HepG2 (cell line): ENCODE measurements at regions not wholly inside any gene's neighbourhood (a gene's known extent, or its start where the extent isn't known, plus 50 kb on each side); places are given as distances from the start of the nearest gene placed in this dataset.

Source experiments
- ATAC-seq: fragments of 200-7000 bp; cut with Tn5 transposase; 3 replicates; pipeline ENCODE4 v1.9.1; 2020; ENCODE audit warnings: mild to moderate bottlenecking, moderate library complexity
- BruUV-seq: library from RNA; stranded (reverse); fragments of 400-500 nt; replicated peaks from 2 replicates; lab custom pipeline; 2021; lab: Mats Ljungman, UMichigan
- CTCF ChIA-PET: fragments of 300-600 bp; formaldehyde crosslinking; extraction: SDS; loops from one replicate; lab custom pipeline; 2021; ENCODE audit warnings: low total read pairs, inconsistent platforms, low intra/inter-chr PET ratio; lab: Yijun Ruan, JAX
- POLR2A ChIA-PET: fragments of 350-600 bp; sonication (Branson Sonifier 250); formaldehyde crosslinking; loops from one replicate; lab custom pipeline; 2020; ENCODE audit warnings: antibody characterized with exemption, inconsistent platforms; lab: Yijun Ruan, JAX
- DNase-seq: peaks from one replicate; pipeline ENCODE4 v3.0.0-alpha.2; 2015; ENCODE audit warnings: low spot score
- FAIRE-seq: peaks from 3 replicates; lab custom pipeline; 2011; peaks lifted over from hg19 to GRCh38; lab: Jason Lieb, UNC
- H2AFZ ChIP-seq: one replicate; pipeline ENCODE4 v1.6.1; 2011; ENCODE audit warnings: low read length, inconsistent platforms
- H3K27ac ChIP-seq: fragments of 300-600 bp; 3 replicates; pipeline ENCODE4 v1.8.0; 2011; ENCODE audit warnings: mixed run types, mild to moderate bottlenecking, mixed read lengths, low read length, inconsistent platforms; ENCODE audit not compliant: insufficient read depth; ENCODE audit errors: extremely low read length
- H3K27me3 ChIP-seq, 2 experiments: fragments of 200-600 bp in 1 of 2; 2 replicates in 1 of 2; 3 replicates in 1 of 2; pipeline versions ENCODE4 v1.6.0 to v1.8.0; 2011; ENCODE audit warnings: low read length in 2 of 2, mild to moderate bottlenecking in 2 of 2, moderate library complexity in 2 of 2, inconsistent platforms in 1 of 2; ENCODE audit not compliant: insufficient read depth in 2 of 2, control insufficient read depth in 1 of 2
- H3K36me3 ChIP-seq, 2 experiments: fragments of 200-600 bp in 1 of 2; replicated peaks in 1 of 2; 2 replicates in 1 of 2; 3 replicates in 1 of 2; pipeline versions ENCODE4 v1.5.1 to v1.8.0; 2011; ENCODE audit warnings: low read length in 2 of 2, inconsistent platforms in 1 of 2; ENCODE audit not compliant: insufficient read depth in 2 of 2, control insufficient read depth in 1 of 2
- H3K4me1 ChIP-seq: 2 replicates; pipeline ENCODE4 v1.5.1; 2012; ENCODE audit warnings: low read length, inconsistent platforms; ENCODE audit not compliant: insufficient read depth
- H3K4me2 ChIP-seq: 2 replicates; pipeline ENCODE4 v1.6.0; 2011; ENCODE audit warnings: low read depth, low read length, inconsistent platforms
- H3K4me3 ChIP-seq, 3 experiments: fragments of 200-600 bp in 1 of 3; sonication (generic), shearing (Covaris generic) in 1 of 3; replicated peaks in 1 of 3; 2 replicates each; pipeline ENCODE4 v1.5.1; 2011 to 2016; ENCODE audit warnings: low read length in 3 of 3, inconsistent platforms in 2 of 3, low read depth in 2 of 3, mild to moderate bottlenecking in 2 of 3, control low read depth in 1 of 3, mixed read lengths in 1 of 3; ENCODE audit not compliant: insufficient read depth in 1 of 3
- H3K79me2 ChIP-seq: one replicate; pipeline ENCODE4 v1.6.1; 2011; ENCODE audit warnings: low read length, inconsistent platforms; ENCODE audit not compliant: insufficient read depth
- H3K9ac ChIP-seq: 2 replicates; pipeline ENCODE4 v1.6.0; 2011; ENCODE audit warnings: mild to moderate bottlenecking, low read depth, low read length, inconsistent platforms; ENCODE audit not compliant: insufficient read depth
- H3K9me3 ChIP-seq: 2 replicates; pipeline ENCODE4 v1.5.1; 2012; ENCODE audit warnings: mild to moderate bottlenecking, low read length
- H4K20me1 ChIP-seq: 2 replicates; pipeline ENCODE4 v1.6.0; 2011; ENCODE audit warnings: inconsistent platforms, mild to moderate bottlenecking, low read length, moderate library complexity; ENCODE audit not compliant: insufficient read depth
- AHR ChIP-seq: IDR thresholded peaks from 2 replicates; pipeline ENCODE4 v1.6.1; 2018; ENCODE audit warnings: missing genetic modification reagents, missing compliant biosample characterization
- CAMTA2 ChIP-seq: sonication (generic); formaldehyde crosslinking; IDR thresholded peaks from 2 replicates; pipeline ENCODE4 v1.4.0; 2020; ENCODE audit warnings: mild to moderate bottlenecking, missing genetic modification reagents, borderline replicate concordance
- ESRRA ChIP-seq: sonication (generic); formaldehyde crosslinking; IDR thresholded peaks from 2 replicates; pipeline ENCODE4 v1.5.1; 2020; ENCODE audit warnings: mild to moderate bottlenecking, low read depth, missing genetic modification reagents
- KMT2A ChIP-seq: sonication (generic); formaldehyde crosslinking; IDR thresholded peaks from 2 replicates; pipeline ENCODE4 v1.4.0; 2020; ENCODE audit warnings: missing genetic modification reagents
- NCOA5 ChIP-seq: sonication (generic); formaldehyde crosslinking; IDR thresholded peaks from 2 replicates; pipeline ENCODE4 v1.4.0; 2020; ENCODE audit warnings: missing genetic modification reagents
- TCF7L2 ChIP-seq: IDR thresholded peaks from 2 replicates; pipeline ENCODE4 v1.6.1; 2011; ENCODE audit warnings: mild to moderate bottlenecking, low read depth, low read length, moderate library complexity
- ZMYM3 ChIP-seq: sonication (generic); formaldehyde crosslinking; IDR thresholded peaks from 2 replicates; pipeline ENCODE4 v1.5.1; 2020; ENCODE audit warnings: mild to moderate bottlenecking, missing genetic modification reagents
- ZNF138 ChIP-seq: sonication (generic); formaldehyde crosslinking; IDR thresholded peaks from 2 replicates; pipeline ENCODE4 v1.5.0; 2020; ENCODE audit warnings: mild to moderate bottlenecking, low read depth, missing genetic modification reagents
- ZNF326 ChIP-seq: sonication (generic); formaldehyde crosslinking; IDR thresholded peaks from 2 replicates; pipeline ENCODE4 v1.4.0; 2020; ENCODE audit warnings: missing genetic modification reagents, borderline replicate concordance
- ZNF562 ChIP-seq: sonication (generic); formaldehyde crosslinking; IDR thresholded peaks from 2 replicates; pipeline ENCODE4 v1.8.0; 2022; ENCODE audit warnings: missing genetic modification reagents, borderline replicate concordance
- ZSCAN29 ChIP-seq: sonication (generic); formaldehyde crosslinking; conservative IDR thresholded peaks from 2 replicates; pipeline ENCODE4 v1.4.0; 2020; ENCODE audit warnings: mild to moderate bottlenecking, missing genetic modification reagents
- WGBS: methylation state at CpG from one replicate; pipeline ENCODE4 v1.1.6; 2017; ENCODE audit warnings: low lambda C conversion rate; 5-methylcytosine and 5-hydroxymethylcytosine counted together
- in situ Hi-C: cut with HindIII; loops from 2 replicates; pipeline ENCODE4 v1.10.0; 2017; ENCODE audit warnings: low pct_unique_long_range_greater_than_20kb; ENCODE audit not compliant: extremely low pct_ligation_motif_present
- intact Hi-C: fragments of 100-400 bp; cut with micrococcal nuclease; formaldehyde crosslinking; loops from one replicate; pipeline ENCODE4 v1.10.0; 2022; ENCODE audit not compliant: unreplicated experiment
- TF ChIP-seq, protein P1 (sequence below): sonication (generic); formaldehyde crosslinking; IDR thresholded peaks from 2 replicates; pipeline ENCODE4 v1.9.0; 2022; ENCODE audit warnings: missing genetic modification reagents, mild to moderate bottlenecking, borderline replicate concordance
- TF ChIP-seq, protein P2 (sequence below): IDR thresholded peaks from 2 replicates; pipeline ENCODE4 v1.6.1; 2016; ENCODE audit warnings: low read depth
- TF ChIP-seq, protein P3 (sequence below): sonication (generic); formaldehyde crosslinking; IDR thresholded peaks from 2 replicates; pipeline ENCODE4 v1.4.0; 2020; ENCODE audit warnings: missing genetic modification reagents
- TF ChIP-seq, protein P4 (sequence below): sonication (generic); formaldehyde crosslinking; IDR thresholded peaks from 2 replicates; pipeline ENCODE4 v1.8.0; 2022; ENCODE audit warnings: mild to moderate bottlenecking, missing genetic modification reagents, borderline replicate concordance

DNA sequence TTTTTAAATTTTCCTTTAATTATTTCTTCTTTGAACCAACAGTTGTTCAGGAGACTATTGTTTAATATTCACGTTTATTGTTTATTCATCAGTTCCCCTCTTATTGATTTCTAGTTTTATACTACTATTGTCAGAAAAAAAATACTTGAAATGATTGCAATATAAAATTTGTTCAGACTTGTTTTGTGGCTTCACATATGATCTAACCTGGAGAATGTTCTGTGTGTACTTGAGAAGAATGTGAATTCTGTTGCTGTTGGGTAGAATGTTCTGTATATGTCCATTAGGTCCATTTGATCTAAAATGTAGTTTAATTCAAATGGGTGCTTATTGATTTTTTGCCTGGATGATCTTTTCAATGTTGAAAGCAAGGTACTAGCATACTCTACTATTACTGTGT, 408.7 kb upstream of the RIOK2 start:
- Histone ChIP-seq H3K4me2 (no peak overlapping the region), H3K9me3 (peaks cover 43% of the 10 kb centered on the region; the same call in 1 of the 2 replicates), H3K4me1 (no peaks in the 10 kb centered on the region), H3K36me3 (no peaks in the 10 kb centered on the region), H3K9ac (no peak overlapping the region), H3K79me2 (no peaks in the 10 kb centered on the region), H3K27me3 (no peaks in the 10 kb centered on the region), H2AFZ (no peak overlapping the region), H4K20me1 (no peaks in the 10 kb centered on the region), H3K4me3 (no peak overlapping the region), H3K27ac (no peak overlapping the region)
- in situ Hi-C loops (no loop called here), intact Hi-C loops (no loop called here)
- no peak for FAIRE-seq
- no peak for ATAC-seq
- 2% methylated on average over 1 of the region's 1 CpG for WGBS
- no TSS peak for BruUV-seq
- ChIA-PET CTCF (no interaction called here), POLR2A (no interaction called here)
- no peak for DNase-seq
- TF ChIP-seq TCF7L2 (no peak), NCOA5 (CRISPR knock-in tag) (no peak), ZNF138 (CRISPR knock-in tag) (no peak), ESRRA (CRISPR knock-in tag) (no peak), ZNF326 (CRISPR knock-in tag) (no peak), KMT2A (CRISPR knock-in tag) (no peak), CAMTA2 (CRISPR knock-in tag) (no peak), ZMYM3 (CRISPR knock-in tag) (no peak), AHR (CRISPR knock-in tag) (no peak), ZSCAN29 (CRISPR knock-in tag) (no peak), ZNF562 (no peak)
- TF ChIP-seq, protein P1, sequence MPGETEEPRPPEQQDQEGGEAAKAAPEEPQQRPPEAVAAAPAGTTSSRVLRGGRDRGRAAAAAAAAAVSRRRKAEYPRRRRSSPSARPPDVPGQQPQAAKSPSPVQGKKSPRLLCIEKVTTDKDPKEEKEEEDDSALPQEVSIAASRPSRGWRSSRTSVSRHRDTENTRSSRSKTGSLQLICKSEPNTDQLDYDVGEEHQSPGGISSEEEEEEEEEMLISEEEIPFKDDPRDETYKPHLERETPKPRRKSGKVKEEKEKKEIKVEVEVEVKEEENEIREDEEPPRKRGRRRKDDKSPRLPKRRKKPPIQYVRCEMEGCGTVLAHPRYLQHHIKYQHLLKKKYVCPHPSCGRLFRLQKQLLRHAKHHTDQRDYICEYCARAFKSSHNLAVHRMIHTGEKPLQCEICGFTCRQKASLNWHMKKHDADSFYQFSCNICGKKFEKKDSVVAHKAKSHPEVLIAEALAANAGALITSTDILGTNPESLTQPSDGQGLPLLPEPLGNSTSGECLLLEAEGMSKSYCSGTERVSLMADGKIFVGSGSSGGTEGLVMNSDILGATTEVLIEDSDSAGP (CRISPR knock-in tag) = no peak
- TF ChIP-seq, protein P2, sequence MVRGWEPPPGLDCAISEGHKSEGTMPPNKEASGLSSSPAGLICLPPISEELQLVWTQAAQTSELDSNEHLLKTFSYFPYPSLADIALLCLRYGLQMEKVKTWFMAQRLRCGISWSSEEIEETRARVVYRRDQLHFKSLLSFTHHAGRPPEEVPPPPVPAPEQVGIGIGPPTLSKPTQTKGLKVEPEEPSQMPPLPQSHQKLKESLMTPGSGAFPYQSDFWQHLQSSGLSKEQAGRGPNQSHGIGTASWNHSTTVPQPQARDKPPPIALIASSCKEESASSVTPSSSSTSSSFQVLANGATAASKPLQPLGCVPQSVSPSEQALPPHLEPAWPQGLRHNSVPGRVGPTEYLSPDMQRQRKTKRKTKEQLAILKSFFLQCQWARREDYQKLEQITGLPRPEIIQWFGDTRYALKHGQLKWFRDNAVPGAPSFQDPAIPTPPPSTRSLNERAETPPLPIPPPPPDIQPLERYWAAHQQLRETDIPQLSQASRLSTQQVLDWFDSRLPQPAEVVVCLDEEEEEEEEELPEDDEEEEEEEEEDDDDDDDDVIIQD (CRISPR knock-in tag) = no peak
- TF ChIP-seq, protein P3, sequence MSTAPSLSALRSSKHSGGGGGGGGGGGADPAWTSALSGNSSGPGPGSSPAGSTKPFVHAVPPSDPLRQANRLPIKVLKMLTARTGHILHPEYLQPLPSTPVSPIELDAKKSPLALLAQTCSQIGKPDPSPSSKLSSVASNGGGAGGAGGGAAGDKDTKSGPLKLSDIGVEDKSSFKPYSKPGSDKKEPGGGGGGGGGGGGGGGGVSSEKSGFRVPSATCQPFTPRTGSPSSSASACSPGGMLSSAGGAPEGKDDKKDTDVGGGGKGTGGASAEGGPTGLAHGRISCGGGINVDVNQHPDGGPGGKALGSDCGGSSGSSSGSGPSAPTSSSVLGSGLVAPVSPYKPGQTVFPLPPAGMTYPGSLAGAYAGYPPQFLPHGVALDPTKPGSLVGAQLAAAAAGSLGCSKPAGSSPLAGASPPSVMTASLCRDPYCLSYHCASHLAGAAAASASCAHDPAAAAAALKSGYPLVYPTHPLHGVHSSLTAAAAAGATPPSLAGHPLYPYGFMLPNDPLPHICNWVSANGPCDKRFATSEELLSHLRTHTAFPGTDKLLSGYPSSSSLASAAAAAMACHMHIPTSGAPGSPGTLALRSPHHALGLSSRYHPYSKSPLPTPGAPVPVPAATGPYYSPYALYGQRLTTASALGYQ = no peak
- TF ChIP-seq, protein P4, sequence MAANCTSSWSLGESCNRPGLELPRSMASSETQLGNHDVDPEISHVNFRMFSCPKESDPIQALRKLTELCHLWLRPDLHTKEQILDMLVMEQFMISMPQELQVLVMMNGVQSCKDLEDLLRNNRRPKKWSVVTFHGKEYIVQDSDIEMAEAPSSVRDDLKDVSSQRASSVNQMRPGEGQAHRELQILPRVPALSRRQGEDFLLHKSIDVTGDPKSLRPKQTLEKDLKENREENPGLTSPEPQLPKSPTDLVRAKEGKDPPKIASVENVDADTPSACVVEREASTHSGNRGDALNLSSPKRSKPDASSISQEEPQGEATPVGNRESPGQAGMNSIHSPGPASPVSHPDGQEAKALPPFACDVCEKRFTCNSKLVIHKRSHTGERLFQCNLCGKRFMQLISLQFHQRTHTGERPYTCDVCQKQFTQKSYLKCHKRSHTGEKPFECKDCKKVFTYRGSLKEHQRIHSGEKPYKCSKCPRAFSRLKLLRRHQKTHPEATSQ (CRISPR knock-in tag) = no peak
